ENCODE measurements at regions not wholly inside any gene's neighbourhood (a gene's known extent, or its start where the extent isn't known, plus 50 kb on each side); places are given as distances from the start of the nearest gene placed in this dataset.
"Not testable (repeated sequence)": the region's sequence is repeated elsewhere in the genome, so short reads cannot be mapped to it uniquely, and the experiment has no call there.

DNA sequence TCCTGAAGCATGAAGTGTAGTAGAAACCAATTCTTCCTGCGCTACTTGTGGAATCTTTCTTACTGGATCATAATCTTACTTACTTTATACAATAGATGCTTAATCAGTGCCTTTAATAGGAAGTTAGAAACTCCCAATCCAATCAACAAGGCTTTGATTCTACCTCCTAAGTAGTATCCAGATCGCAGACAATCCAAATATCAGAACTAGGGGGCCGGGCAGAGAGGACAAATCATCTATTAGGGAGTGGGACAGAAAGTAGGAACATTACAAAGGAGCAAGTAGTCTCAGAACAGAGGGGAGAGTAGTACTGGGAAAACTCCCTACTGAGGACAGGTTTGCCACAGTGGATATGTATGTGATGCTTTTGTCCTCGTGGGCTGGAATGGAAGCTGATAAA lies 2901.1 kb upstream of the OR11H1 start:
- H3K9me3 Mint-ChIP-seq: peaks cover 11 to 14% of the 10 kb centered on the region in 2 donors
- not testable (repeated sequence) for ATAC-seq, H3K4me1 Mint-ChIP-seq, H3K27me3 Mint-ChIP-seq, H3K4me3 Mint-ChIP-seq, H3K27ac Mint-ChIP-seq, DNase-seq

DNA sequence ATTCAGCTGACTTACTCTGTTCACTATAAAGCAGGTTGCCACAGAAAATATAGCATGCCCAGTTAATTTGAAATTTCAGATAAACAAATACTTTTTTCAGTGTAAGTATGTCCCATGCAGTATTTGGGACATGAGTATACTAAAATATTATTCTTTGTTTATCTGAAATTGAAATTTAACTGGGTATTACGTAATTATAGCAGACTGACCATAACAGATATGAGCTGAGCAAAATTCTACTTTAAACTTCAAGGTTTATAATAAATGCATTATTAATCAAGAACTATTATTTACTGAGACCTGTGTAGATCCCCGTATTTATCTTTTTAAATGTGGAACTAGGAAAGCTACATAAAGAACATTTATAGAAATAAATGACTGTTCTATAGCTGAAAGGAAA lies 2898.2 kb upstream of the OR11H1 start:
- not testable (repeated sequence) for H3K27ac Mint-ChIP-seq, DNase-seq, H3K4me1 Mint-ChIP-seq, H3K27me3 Mint-ChIP-seq, H3K4me3 Mint-ChIP-seq, ATAC-seq
- peaks cover 22 to 35% of the 10 kb centered on the region in 2 donors for H3K9me3 Mint-ChIP-seq

DNA sequence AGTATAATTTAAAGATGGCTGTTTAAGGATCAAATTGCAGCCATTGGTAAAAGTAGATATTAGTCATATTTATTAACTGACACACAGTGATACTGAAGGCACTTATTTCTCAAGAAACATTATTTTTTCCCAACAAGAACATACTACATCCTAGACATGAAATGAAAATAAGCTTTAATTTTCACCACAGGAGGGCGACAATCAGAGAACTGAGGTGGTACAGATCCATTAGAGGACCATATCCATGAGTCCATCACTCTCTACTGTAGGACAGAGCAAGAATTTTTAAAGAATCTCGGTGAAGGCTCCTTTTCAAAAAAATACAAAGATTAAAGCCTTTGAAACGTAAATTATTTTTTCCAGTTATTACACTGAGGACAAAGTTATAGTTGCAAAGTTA lies 2897.0 kb upstream of the OR11H1 start:
- H3K4me1 Mint-ChIP-seq, H3K4me3 Mint-ChIP-seq, H3K27ac Mint-ChIP-seq, ATAC-seq, DNase-seq, H3K27me3 Mint-ChIP-seq: not testable (repeated sequence)
- peaks cover 22 to 41% of the 10 kb centered on the region in 2 donors for H3K9me3 Mint-ChIP-seq

DNA sequence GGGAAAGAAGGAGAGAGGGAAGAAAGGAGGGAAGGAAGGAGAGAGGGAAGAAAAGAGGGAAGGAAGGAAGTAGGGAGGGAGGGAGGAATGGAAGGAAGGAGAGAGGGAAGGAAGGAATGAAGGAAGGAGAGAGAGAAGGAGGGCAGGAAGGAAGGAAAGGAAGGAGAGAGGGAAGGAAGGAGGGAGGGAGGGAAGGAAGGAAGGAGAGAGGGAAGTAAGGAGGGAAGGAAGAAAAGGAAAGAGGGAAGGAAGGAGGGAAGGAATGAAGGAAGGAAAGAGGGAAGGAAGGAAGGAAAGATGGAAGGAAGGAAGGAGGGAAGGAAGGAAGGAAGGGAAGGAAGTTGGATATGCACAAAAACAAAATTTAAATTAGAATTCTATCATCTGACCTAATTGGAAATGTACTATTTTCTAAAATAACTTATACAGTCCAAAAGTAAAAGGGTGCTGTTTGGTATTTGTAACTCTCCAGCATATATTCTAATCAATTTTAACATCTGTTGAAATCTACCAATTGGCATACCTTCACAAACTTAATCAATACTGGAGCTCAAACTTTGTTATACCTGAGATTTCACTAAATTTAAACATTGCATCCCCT lies 2890.3 kb upstream of the OR11H1 start:
- H3K4me3 Mint-ChIP-seq, DNase-seq, ATAC-seq, H3K27me3 Mint-ChIP-seq, H3K27ac Mint-ChIP-seq, H3K4me1 Mint-ChIP-seq: not testable (repeated sequence)
- peaks cover 43 to 60% of the 10 kb centered on the region in 2 donors for H3K9me3 Mint-ChIP-seq

DNA sequence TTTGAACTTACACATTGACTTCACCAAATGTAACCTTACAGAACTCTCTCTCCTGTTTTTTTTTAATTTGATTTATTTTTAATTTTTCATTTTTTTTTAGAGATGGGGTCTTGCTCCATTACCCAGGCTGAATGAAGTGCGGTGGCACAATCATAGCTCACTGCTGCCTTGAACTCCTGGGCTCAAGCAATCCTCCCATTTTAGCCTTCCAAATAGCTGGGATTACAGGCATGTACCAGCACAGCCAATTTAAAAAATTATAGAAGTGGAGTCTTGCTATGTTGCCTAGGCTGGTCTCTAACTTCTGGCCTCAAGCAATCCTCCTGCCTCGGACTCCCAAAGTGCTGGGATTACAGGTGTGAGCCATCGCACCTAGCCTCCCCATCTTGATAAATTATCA lies 2889.7 kb upstream of the OR11H1 start:
- H3K9me3 Mint-ChIP-seq: peaks cover 42 to 54% of the 10 kb centered on the region in 2 donors
- not testable (repeated sequence) for H3K27me3 Mint-ChIP-seq, DNase-seq, ATAC-seq, H3K27ac Mint-ChIP-seq, H3K4me3 Mint-ChIP-seq, H3K4me1 Mint-ChIP-seq

Data from stimulated activated naive CD8-positive, alpha-beta T cell treated with anti-CD3 and anti-CD28 coated beads, Interleukin-15, amount 100 ng/mL, for 72 hours (primary cell).